ENCODE measurements at regions not wholly inside any gene's neighbourhood (a gene's known extent, or its start where the extent isn't known, plus 50 kb on each side); places are given as distances from the start of the nearest gene placed in this dataset.

DNA sequence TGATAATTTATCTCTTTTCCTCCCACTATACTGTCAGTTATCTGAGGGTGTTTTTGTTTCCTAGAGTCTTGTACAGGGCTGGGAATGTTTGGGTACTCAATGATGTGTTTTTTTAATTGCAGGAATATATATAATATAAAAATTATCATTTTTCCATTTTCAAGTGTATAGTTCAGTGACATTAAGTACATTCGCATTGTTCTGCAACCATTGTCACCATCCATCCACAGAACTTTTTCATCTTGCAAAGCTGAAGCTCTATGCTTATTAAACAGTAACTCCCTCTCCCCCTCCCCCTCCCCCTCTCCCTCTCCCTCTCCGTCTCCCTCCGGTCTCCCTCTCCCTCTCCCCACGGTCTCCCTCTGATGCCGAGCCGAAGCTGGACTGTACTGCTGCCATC lies 93.0 kb upstream of the MANSC4 start:
- Histone ChIP-seq H2AFZ (replicated peaks; ENCODE audit: low read length, poor library complexity) (no peak overlapping the region), H3K79me1 (ENCODE audit: low read depth in 1 of 2, low read length in 2 of 2) (no peaks in the 10 kb centered on the region; a peak in 1 of 4 replicates), H2BK15ac (ENCODE audit: low read depth, low read length) (no peak overlapping the region), H4K8ac (ENCODE audit: low read depth in 2 of 2, low read length in 2 of 2) (no peak overlapping the region), H3K56ac (ENCODE audit: extremely low read depth, insufficient read depth, low read length) (no peak overlapping the region), H3K9me3 (ENCODE audit: control insufficient read depth, insufficient read depth, low read length) (no peaks in the 10 kb centered on the region), H4K5ac (ENCODE audit: low read depth, low read length) (no peak overlapping the region), H4K91ac (ENCODE audit: insufficient read depth, low read depth, low read length) (no peak overlapping the region), H2BK120ac (ENCODE audit: low read depth, low read length) (no peak overlapping the region), H2BK20ac (ENCODE audit: low read depth, low read length) (no peak overlapping the region), H3K4me2 (ENCODE audit: low read depth, low read length) (no peak overlapping the region), H3K36me3 (ENCODE audit: control insufficient read depth, insufficient read depth, low read length) (no peaks in the 10 kb centered on the region), H4K20me1 (ENCODE audit: insufficient read depth, low read length) (no peaks in the 10 kb centered on the region), H3K14ac (replicated peaks; ENCODE audit: low read depth, low read length) (no peak overlapping the region), H3K4me1 (ENCODE audit: control insufficient read depth, insufficient read depth, low read length) (peaks cover 10% of the 10 kb centered on the region), H3K4me3 (ENCODE audit: insufficient read depth, low read depth, low read length) (no peak overlapping the region), H3K4ac (ENCODE audit: low read depth, low read length) (no peak overlapping the region), H2AK5ac (ENCODE audit: low read depth, low read length) (no peak overlapping the region), H3K9me1 (ENCODE audit: insufficient read depth, low read length) (peaks cover 3% of the 10 kb centered on the region), H2BK5ac (ENCODE audit: low read depth, low read length, poor library complexity, severe bottlenecking) (no peak overlapping the region), H3K9ac (ENCODE audit: low read depth, low read length) (no peak overlapping the region), H3K23ac (ENCODE audit: low read depth, low read length) (no peak overlapping the region), H2AK9ac (replicated peaks; ENCODE audit: low read depth, low read length, poor library complexity) (no peak overlapping the region), H3K27ac (ENCODE audit: insufficient read depth, low read length) (no peak overlapping the region), H3K18ac (ENCODE audit: low read depth, low read length) (no peak overlapping the region), H3K27me3 (ENCODE audit: control insufficient read depth, insufficient read depth, low read length) (no peaks in the 10 kb centered on the region)
- intact Hi-C loops (cut with micrococcal nuclease) (no loop called here), in situ Hi-C loops (cut with MboI; ENCODE audit: low sequenced_read_pairs) (no loop called here), dilution Hi-C loops (cut with HindIII; ENCODE audit: low sequenced_read_pairs, unreplicated experiment) (no loop called here)
- BruUV-seq (replicated peaks) = no TSS peak
- CTCF ChIA-PET = interaction anchor here (1.2 kb wide), 1 partner anchor 11 kb away, joined by 3 read pairs; no protein-coding TSS in a partner anchor
- DNase-seq (no peak), ATAC-seq (ENCODE audit: low read depth) (no peak)
- POLR2A ChIA-PET (ENCODE audit: unreplicated experiment) = no interaction called here
- no peak for TF ChIP-seq BHLHE40 (IDR thresholded peaks at IDR 0.05; ENCODE audit: low read depth, low read length)
- no peak for TF ChIP-seq MAZ (IDR thresholded peaks at IDR 0.05; ENCODE audit: borderline replicate concordance, low read depth, low read length)
- TF ChIP-seq, protein P1, sequence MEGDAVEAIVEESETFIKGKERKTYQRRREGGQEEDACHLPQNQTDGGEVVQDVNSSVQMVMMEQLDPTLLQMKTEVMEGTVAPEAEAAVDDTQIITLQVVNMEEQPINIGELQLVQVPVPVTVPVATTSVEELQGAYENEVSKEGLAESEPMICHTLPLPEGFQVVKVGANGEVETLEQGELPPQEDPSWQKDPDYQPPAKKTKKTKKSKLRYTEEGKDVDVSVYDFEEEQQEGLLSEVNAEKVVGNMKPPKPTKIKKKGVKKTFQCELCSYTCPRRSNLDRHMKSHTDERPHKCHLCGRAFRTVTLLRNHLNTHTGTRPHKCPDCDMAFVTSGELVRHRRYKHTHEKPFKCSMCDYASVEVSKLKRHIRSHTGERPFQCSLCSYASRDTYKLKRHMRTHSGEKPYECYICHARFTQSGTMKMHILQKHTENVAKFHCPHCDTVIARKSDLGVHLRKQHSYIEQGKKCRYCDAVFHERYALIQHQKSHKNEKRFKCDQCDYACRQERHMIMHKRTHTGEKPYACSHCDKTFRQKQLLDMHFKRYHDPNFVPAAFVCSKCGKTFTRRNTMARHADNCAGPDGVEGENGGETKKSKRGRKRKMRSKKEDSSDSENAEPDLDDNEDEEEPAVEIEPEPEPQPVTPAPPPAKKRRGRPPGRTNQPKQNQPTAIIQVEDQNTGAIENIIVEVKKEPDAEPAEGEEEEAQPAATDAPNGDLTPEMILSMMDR (conservative IDR thresholded peaks at IDR 0.05; ENCODE audit: low read depth, low read length) = no peak
- no peak for TF ChIP-seq RCOR1 (IDR thresholded peaks at IDR 0.05; ENCODE audit: insufficient replicate concordance, low read length)
- TF ChIP-seq RAD21 (IDR thresholded peaks at IDR 0.05; ENCODE audit: low read length) = no peak
- no peak for TF ChIP-seq NFE2L2 (IDR thresholded peaks at IDR 0.05; ENCODE audit: low read depth, low read length)
- no peak for TF ChIP-seq CHD1 (IDR thresholded peaks at IDR 0.05; ENCODE audit: low read depth, low read length)
- no peak for TF ChIP-seq MXI1 (IDR thresholded peaks at IDR 0.05; ENCODE audit: borderline replicate concordance, low read depth, low read length)
- TF ChIP-seq RFX5 (IDR thresholded peaks at IDR 0.05; ENCODE audit: low read depth, low read length) = no peak
- no peak for TF ChIP-seq CEBPB (IDR thresholded peaks at IDR 0.05; ENCODE audit: low read depth, low read length)
- no peak for TF ChIP-seq FOS (IDR thresholded peaks at IDR 0.05; ENCODE audit: low read depth, low read length)
- no peak for TF ChIP-seq POLR2A (IDR thresholded peaks at IDR 0.05; ENCODE audit: low read depth, low read length)
- TF ChIP-seq SMC3 (IDR thresholded peaks at IDR 0.05; ENCODE audit: low read depth, low read length) = no peak
- TF ChIP-seq ELK1 (IDR thresholded peaks at IDR 0.05; ENCODE audit: borderline replicate concordance, low read depth, low read length) = no peak
- TF ChIP-seq, protein P2, sequence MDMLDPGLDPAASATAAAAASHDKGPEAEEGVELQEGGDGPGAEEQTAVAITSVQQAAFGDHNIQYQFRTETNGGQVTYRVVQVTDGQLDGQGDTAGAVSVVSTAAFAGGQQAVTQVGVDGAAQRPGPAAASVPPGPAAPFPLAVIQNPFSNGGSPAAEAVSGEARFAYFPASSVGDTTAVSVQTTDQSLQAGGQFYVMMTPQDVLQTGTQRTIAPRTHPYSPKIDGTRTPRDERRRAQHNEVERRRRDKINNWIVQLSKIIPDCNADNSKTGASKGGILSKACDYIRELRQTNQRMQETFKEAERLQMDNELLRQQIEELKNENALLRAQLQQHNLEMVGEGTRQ (IDR thresholded peaks at IDR 0.05; ENCODE audit: low read depth, low read length) = no peak
- no peak for TF ChIP-seq MAFK (IDR thresholded peaks at IDR 0.05; ENCODE audit: low read depth, low read length)
- 100% methylated on average over 2 of the region's 6 CpGs; no CpG with 5 or more reads in 1 of the 2 experiments for WGBS, 2 experiments (ENCODE audit: extremely low coverage in 2 of 2, insufficient read length in 1 of 2)

Measured in IMR-90 (cell line).